NCI-H1048 (cell line): ENCODE measurements at regions not wholly inside any gene's neighbourhood (a gene's known extent, or its start where the extent isn't known, plus 50 kb on each side); places are given as distances from the start of the nearest gene placed in this dataset.
"Not testable (repeated sequence)": the region's sequence is repeated elsewhere in the genome, so short reads cannot be mapped to it uniquely, and the experiment has no call there.

Source experiments
- DNase-seq: peaks from one replicate; lab custom pipeline; 2025; lab: John Stamatoyannopoulos, UW

GRCh38 chr10:109663122-109663521, 260.2 kb downstream of the XPNPEP1 start:
- DNase-seq, result no peak

GRCh38 chr10:109652612-109653011, 270.7 kb downstream of the XPNPEP1 start:
- not testable (repeated sequence) for DNase-seq

- DNase-seq, result no peak
These were observed 273.1 kb downstream of the XPNPEP1 start for GRCh38 chr10:109650228-109650627.

GRCh38 chr10:109647627-109648026, 275.7 kb downstream of the XPNPEP1 start:
- no peak for DNase-seq

GRCh38 chr10:109633846-109634245, 289.5 kb downstream of the XPNPEP1 start:
- no peak for DNase-seq

- DNase-seq, result not testable (repeated sequence)
These were observed 290.3 kb downstream of the XPNPEP1 start for GRCh38 chr10:109633017-109633416.

GRCh38 chr10:109624939-109625338, 298.4 kb downstream of the XPNPEP1 start:
- DNase-seq, result no peak

- no peak for DNase-seq
These were observed 300.7 kb downstream of the XPNPEP1 start for GRCh38 chr10:109622566-109622965.

- no peak for DNase-seq
These were observed 302.9 kb downstream of the XPNPEP1 start for GRCh38 chr10:109620396-109620795.

- no peak for DNase-seq
These were observed 303.4 kb downstream of the XPNPEP1 start for GRCh38 chr10:109619914-109620313.

GRCh38 chr10:109618748-109619147, 304.6 kb downstream of the XPNPEP1 start:
- no peak for DNase-seq

GRCh38 chr10:109618301-109618700, 305.0 kb downstream of the XPNPEP1 start:
- DNase-seq, result no peak

- DNase-seq, result no peak
These were observed 306.8 kb downstream of the XPNPEP1 start for GRCh38 chr10:109616359-109616980.

GRCh38 chr10:109595356-109595755, 328.0 kb downstream of the XPNPEP1 start:
- DNase-seq, result not testable (repeated sequence)

GRCh38 chr10:109593682-109594081, 329.6 kb downstream of the XPNPEP1 start:
- DNase-seq, result no peak

GRCh38 chr10:109592391-109592790, 330.9 kb downstream of the XPNPEP1 start:
- no peak for DNase-seq

- no peak for DNase-seq
These were observed 331.7 kb downstream of the XPNPEP1 start for GRCh38 chr10:109591601-109592000.

- DNase-seq, result no peak
These were observed 335.1 kb downstream of the XPNPEP1 start for GRCh38 chr10:109588259-109588658.

GRCh38 chr10:109587366-109587765, 335.9 kb downstream of the XPNPEP1 start:
- no peak for DNase-seq

- no peak for DNase-seq
These were observed 366.9 kb downstream of the XPNPEP1 start for GRCh38 chr10:109556399-109556798.

GRCh38 chr10:109542050-109542603, 381.2 kb downstream of the XPNPEP1 start:
- not testable (repeated sequence) for DNase-seq

GRCh38 chr10:109534193-109534592, 389.1 kb downstream of the XPNPEP1 start:
- no peak for DNase-seq

- DNase-seq, result no peak
These were observed 394.1 kb downstream of the XPNPEP1 start for GRCh38 chr10:109529258-109529657.

GRCh38 chr10:109517748-109518147, 405.6 kb downstream of the XPNPEP1 start:
- no peak for DNase-seq
